Nucleus accumbens (tissue), 56 donors: ENCODE measurements at regions not wholly inside any gene's neighbourhood (a gene's known extent, or its start where the extent isn't known, plus 50 kb on each side); places are given as distances from the start of the nearest gene placed in this dataset.
"Not testable (repeated sequence)": the region's sequence is repeated elsewhere in the genome, so short reads cannot be mapped to it uniquely, and the experiment has no call there.

Experiments
- DNase-seq, 56 donors: peaks; one replicate each; lab custom pipeline; 2025; lab: John Stamatoyannopoulos, UW

DNA sequence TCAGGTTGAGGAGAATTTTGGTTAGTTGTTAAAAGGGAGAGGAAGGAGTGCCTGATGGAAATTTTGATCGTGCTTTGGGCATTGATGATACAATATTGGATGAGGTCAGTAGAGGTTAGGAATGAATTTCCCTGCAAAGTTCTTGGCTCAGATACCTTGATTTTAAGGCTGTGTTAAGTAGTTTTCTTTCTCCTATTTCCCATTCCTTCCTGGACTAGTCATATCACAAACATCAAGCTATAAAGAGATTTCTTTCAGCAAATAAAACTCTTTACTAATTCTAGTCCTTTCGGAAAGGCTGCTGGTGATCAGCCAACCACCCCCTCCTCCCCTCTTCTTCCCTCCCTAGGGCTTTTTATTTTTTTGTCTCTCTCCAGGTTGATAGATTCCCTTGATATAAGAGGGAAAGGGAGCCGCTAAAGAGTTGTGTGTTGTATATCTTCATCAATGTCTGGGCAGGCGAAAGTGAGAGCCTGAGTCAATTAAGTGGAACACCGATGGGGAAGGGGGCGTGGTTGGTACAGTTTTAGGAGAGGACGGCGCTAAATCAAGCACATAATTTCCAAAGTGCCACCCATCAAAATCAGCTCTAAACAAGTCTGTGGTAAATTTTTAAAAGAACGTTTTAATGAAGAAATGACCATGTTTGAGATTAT, 100.1 kb upstream of the PLXNA2 start:
- DNase-seq = no peak

DNA sequence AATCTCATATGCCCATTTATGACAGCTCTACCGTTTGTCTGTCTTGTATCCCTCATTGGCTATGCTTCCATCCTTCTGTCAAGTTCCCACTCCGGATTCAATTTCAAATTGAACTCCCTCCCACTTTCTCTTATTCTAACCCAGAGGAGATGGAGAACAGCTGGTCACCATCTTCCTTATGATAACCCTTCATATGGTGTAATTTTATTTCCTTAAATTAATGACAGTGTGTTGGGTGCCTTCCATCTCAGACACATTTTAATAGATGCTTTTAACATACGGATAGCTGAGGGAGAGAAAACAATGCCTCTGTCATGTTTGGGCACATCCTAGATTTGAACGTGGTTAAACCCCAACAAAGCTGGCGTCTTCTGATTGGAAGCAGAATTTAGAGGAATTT, 103.0 kb upstream of the PLXNA2 start:
- DNase-seq = no peak

DNA sequence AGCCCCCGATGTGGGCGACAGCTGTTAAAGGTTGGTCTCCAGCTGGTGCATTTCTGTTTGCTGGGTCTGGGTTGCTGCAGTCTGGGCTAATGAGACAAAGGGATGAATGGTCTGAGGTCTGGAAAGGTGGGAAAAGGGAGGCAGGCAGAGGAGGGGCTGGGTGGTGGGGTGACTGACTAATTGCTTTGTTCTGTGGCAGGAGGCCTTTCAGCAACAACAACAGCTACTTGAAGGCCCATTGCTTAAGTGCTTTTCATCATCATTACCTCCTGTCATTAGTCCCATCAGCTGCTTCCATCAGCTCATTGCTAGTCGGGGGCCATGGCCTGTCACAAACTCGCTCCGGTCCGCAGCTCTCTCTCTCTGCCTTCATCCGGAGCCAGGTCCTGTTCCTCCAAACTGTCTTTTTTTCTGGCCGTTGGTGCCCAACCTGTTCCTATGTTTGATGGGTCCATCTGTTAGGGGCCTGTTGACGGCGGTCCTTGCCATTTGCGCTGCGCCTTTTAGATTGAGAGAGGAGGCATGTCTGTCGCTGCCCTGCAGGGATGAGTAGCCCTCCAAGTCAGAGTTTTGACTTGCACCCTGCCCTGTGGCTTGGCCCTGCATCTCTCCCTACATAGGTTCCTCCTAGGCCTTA, 105.6 kb upstream of the PLXNA2 start:
- DNase-seq = no peak

DNA sequence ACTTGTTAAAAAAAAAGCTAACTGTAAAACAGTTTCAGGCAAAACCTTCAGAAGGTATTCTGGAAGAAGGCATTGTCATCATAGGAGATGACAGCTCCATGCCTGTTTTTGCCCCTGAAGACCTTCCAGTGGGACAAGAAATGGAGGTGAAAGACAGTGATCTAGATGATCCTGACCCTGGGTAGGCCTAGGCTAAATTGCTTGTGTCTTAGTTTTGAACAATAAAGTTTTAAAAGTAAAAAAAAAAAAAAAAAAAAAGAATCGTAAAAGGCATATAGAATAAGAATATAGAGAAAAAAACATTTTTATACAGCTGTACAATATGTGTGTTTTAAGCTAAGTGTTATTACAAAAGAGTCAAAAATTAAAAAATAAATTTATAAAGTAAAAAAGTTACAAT, 106.6 kb upstream of the PLXNA2 start:
- DNase-seq = no peak

DNA sequence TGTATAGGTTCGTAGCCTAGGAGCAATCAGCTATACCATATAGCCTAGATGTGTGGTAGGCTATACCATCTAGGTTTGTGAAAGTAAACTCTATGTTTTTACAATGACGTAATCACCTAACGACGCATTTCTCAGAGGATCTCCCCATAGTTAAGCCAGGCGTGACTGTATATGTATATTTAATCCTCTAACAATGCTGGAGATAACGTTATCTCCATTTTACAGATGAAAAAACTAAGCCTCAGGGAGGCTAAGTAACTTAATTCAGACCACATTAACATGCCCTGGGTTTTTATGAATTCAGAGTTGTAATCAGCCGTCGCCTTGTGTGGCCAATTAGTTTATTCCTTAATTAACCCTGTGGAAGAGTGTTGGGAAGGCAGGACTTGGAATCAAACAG, 107.7 kb upstream of the PLXNA2 start:
- no peak for DNase-seq

DNA sequence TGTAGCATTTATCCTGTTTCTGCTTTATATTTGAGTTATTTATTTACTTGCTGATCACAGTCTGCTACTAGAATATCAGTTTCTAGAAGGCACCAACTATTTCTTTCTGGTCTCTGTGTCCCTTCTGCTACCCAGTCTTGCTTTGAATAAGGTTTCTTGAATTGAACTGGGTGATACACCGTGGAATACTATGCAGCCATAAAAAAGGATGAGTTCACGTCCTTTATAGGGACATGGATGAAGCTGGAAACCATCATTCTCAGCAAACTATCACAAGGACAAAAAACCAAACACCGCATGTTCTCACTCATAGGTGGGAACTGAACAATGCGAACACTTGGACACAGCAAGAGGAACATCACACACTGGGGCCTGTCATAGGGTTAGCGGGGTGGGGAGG, 109.6 kb upstream of the PLXNA2 start:
- DNase-seq = not testable (repeated sequence)

DNA sequence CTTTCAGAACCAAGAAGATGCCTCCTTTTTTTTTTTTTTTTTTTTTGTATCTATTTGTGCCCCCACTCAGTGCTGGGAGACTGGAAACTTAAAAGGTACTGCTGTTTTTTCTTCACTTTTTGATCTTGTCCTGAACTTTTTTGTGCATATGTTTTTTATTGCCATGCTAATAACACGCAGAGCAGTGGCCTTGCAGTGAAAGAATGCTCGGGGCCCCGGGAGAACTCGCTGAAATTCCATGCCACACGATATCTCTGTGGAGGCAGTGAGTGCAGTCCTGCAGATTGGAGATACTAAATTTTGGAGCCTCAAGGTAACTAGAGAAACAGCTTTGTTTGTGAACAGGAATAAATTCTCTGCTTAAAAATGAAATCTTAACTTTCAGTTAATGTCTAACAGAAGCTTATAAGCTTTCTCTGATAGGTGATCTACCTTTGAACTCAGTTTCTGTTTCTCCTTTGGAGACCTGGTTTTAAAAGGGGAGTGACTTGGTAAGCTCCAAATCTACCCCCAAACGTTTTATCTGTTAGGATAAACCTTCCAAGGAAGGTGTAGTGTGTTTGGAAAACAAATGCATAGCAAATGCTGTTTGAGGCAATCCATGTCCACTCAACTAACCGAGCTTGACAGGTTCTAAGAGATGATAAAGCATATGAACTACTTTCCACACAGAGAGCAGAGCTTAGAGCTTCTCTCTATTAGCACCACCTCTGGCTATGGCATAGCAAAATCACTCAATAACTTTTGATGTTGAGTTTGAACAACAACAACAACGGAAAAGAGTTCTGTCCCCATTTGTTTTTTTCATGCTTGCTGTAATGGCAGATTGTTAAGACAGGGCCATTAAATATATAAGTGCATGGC, 113.7 kb upstream of the PLXNA2 start:
- no peak for DNase-seq

DNA sequence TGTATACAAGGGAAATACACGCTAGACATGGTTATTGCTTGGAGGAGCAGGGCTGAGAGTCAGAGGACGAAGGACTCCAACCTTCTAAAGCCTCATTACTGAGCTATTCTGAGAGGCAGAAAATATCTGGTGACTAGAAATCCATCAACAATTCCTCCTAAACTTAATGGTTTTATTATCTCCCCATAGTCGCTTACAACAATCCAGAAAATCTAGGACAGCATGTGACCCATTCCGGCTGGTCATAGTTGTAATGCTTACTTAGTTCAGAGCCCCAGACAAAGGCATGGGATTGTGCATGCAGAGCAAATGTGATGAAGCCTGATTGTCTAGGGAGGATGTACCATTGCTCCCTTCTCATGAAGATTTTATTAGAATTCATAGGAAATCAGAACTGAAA, 114.5 kb upstream of the PLXNA2 start:
- DNase-seq = no peak

DNA sequence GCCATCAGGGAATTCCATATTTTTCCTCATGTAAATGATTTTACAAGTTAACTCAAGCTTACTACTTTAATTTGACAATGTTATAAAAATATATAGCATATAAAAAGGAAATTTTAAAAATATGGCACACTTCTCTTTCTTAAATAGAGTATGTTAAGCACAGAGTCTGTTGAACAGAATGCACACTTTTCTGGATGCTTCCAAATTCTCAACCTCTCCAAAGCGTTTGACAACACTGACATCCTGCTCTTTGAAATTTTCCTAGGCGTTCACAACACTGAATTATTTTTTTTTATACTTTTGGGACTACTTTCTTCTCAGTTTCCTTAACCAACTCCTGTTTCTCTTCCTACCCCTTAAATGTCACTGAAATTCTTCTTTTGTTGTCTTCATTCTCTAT, 117.8 kb upstream of the PLXNA2 start:
- no peak for DNase-seq

DNA sequence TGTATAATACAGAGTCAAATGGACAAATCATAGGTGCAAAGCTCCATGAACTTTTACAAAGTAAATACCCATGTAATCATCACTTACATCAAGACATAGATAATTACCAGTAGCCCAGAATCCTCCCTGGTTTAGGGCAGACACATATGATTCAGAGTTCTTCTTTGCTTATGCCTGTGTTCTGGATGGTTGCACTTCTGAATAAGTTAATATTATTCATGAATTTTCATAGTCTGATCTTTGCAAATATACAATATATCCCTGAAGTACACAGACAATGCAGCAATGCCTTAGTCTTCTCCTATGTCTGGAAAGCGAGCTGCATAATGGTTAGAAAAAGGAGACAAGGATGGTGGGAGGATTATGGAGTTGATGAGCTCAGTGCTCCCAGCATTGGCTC, 122.4 kb upstream of the PLXNA2 start:
- no peak for DNase-seq

DNA sequence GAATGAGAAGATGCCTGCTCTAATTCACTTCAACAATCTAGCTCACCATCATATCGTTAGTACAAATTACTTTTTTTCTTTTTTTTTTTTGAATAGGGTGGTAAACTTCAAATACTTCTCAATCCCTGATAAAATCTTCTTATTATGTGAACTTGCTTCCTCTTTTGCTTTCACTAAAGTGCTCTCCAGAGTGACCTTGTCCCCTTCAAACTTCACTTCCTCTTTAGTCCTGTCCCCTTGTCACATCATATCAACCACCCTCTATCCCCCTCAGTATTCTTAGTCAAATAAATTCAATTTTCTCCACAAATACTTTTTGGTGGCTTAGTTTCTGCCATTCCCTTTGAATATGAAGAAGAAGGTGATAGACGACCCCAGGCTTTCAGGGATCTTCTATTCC, 124.9 kb upstream of the PLXNA2 start:
- DNase-seq = no peak

DNA sequence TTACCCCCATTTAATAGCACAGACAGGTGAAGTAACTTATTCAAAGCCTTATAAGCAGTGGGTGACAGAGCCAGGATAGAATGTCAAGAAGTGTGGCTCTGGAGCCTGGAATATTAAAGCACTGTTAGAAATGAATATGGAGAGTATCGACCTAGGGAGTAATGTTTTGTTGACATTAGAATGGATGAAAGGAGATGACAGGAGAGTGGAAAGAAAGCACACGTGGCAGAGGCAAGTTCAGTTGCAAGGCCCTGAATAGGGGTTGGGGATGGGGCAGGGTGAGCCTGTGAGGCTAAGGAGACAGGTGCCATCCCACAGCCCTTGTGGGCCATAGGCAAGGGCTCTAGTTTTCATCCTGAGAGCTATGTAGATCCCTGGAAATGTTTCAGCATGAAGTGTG, 125.5 kb upstream of the PLXNA2 start:
- DNase-seq = no peak

DNA sequence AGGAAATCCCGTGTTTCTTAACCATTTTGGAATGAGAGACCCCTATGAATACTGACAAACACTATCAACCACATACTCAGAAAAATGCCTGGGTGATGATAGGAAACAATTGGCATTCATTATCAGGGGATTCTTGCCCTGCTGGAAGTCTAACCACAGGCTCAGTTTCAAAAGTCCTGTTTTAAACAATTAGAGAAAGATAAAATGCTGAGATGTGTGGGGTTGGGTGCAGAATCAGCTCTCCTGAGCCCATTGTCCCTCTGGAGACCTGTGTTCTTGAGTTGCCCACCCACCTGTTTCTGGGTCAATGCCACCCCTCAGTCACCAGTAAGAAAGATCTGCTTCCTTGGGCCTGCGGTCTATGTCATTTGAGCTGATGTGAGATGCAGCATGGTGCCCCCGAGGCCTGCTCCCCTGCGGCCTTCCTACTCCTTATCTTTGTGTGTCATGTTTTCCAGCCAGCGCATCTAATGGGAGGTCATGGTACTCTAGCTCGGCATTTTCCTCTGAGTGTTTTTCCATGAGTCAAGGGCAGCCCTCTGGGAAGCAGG, 130.3 kb upstream of the PLXNA2 start:
- DNase-seq = no peak

DNA sequence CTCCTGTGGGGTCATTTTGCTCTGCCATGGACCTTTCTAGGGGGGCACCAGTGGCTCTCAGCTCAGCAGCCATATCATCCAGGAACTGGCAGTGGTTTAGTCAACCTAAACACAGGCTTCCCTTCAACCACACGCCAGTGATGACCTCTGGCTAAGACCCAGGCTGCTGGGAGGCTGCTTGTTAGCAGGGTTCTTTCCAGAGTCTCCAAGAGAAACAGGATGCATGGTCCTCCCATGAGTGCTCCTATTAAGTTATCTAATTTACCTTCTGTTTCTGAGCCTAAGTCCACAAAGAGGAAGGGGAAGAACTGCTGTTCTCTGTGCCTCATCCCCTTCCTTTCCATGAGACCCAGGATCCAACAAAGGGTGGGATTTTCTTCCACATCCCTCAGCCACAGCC, 137.3 kb upstream of the PLXNA2 start:
- no peak for DNase-seq

DNA sequence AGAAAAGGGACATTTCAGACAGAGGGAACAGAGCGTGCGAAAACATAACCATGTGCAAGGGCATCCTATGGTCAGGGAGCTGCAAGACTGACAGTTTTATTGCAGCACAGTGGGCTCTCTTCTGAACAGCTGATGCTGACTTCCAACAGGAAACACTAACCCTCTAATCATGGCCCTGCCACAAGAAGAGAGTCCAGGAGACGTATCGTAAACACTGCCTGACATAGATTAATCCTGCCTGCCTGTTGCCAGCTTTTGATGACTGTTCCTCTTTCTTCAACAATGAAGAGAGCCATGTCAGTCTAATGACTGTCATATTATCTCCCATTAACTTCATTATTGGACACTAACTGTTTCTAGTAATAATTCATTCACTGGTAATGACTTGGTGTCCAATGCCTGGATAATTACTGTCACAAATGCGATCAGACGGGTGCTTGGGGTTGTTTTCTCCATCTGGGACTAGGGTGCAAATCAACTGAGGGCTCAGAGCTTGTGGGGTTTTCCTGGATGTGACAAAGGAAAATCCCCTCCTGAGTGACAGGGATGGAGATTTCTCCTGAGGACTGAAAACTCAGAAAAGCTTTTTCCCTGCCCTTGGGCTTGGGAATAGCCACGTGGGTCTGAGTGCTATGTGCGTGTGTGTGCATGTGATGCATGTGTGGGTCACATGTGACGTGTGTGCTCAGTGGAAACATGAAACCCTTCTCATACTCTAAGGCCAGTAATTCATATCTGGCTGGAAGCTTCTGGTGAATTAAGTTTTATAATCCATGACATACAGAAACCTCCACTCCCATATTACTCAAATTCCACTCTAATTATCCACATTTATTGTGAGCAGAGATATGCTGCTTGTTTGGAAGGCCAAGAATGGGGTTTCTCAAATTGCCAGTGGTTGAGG, 144.0 kb upstream of the PLXNA2 start:
- DNase-seq = no peak

DNA sequence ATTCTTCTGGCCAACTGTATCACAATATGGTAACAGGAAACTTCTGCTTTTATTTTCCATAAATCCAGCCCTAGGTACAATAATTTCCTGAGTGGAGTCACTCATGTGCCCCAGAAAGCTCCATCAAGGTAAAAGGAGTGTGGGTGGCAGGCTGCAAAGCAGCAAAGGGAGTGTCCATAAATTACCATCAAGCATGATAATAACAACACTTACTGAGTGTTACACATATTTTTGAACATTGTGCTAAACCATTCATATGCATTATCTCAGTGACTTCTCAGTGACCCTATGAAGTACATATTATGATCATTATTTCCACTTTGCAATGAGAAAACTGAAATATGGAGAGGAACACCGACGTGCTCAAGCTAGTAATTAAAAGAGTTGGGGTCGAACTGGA, 149.2 kb upstream of the PLXNA2 start:
- no peak for DNase-seq

DNA sequence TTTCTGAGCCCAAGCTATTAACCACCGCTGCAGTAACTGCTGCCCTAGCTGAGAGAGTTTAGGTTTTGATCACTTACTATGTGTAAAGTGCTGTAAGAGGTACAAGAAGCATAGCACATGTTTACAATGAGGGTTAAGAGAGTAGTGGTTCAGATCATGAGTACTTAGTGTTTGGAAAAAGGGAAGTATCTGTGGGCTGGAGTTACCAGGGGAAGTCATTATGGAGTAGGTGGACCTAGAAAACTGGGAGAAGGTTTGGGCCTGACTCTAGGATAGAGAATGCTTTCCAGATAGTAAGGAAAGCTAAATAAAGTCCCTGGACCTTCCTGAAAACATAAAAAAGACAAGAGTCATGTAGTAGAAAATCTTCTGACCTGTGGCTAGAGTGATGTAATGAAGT, 149.6 kb upstream of the PLXNA2 start:
- DNase-seq = no peak

DNA sequence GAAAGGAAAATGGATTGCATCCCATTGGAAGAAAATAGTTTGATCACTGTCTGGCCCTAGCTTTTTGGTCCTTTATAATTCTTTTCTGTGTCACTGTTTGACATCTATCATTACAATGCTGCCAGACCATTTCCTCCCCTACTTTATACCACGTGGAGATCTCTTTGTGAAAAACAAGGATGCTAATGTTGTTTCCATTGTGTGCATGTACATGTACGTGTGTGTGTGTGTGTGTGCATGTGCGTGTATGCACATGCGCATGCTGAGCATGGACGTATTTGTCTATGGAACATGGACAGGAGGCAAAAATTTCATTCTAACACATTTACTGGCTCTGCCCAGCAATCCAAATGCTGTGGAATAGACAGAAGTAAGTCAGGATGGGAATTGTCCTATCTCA, 153.1 kb upstream of the PLXNA2 start:
- no peak for DNase-seq

DNA sequence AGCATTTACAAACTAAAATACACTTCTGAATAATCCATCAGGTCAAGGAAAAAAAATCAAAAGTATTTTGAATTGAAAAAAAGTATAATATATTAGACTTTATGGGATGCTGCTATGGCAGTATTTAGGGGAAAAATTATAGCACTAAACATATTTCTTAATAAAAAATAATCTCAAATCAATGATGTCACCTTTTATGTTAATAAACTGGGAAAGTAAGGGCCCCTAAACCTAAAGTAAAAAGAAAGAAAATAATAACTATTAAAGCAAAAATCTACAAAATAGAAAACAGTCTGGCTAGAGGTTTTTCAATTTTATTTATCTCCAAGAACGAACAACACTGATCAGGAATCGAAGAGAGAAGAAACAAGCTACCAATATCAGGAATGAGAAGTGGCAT, 160.8 kb upstream of the PLXNA2 start:
- no peak for DNase-seq

DNA sequence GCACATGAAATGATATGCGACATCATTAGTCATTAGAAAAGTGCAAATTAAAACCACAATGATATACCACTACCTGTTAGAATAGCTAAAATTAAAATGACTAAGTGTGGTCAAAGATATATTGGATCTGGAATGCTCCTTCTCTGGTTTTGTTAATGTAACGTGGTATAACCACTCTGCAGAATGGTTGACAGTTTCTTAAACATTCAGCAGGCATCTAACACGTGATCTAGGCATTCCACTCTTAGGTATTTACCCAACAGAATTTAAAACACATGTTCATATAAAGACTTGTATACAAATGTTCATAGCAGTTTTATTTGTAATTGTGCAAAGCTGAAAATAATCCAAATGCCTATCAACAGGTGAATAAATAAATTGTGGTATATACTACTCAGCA, 165.0 kb upstream of the PLXNA2 start:
- no peak for DNase-seq

DNA sequence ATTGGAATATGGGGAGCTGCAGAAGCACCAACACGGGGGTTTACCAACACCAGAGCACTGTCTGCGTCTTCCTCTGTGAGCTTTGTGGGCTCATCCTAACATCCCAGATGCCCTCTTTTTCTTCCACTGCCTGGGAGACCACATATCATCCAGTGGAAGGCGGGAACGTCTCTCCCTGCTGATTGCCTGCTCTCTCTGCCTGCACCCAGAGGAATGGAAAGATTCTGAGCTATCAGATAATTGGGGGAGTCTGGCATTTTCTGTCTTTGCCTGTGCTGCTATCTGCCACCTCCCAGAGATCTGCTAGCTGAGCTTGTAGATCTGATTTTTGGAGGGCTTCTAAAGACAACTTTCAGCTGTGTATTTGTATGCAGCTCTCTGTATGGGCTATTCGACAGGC, 166.2 kb upstream of the PLXNA2 start:
- no peak for DNase-seq
